GM18519 (cell line): ENCODE measurements at regions not wholly inside any gene's neighbourhood (a gene's known extent, or its start where the extent isn't known, plus 50 kb on each side); places are given as distances from the start of the nearest gene placed in this dataset.

Experiments
- ATAC-seq: cut with Tn5 transposase; IDR thresholded peaks from one replicate; pipeline ENCODE4 v1.9.1; 2021; ENCODE audit warnings: mild to moderate bottlenecking, moderate library complexity; ENCODE audit not compliant: unreplicated experiment, low FRiP score

DNA sequence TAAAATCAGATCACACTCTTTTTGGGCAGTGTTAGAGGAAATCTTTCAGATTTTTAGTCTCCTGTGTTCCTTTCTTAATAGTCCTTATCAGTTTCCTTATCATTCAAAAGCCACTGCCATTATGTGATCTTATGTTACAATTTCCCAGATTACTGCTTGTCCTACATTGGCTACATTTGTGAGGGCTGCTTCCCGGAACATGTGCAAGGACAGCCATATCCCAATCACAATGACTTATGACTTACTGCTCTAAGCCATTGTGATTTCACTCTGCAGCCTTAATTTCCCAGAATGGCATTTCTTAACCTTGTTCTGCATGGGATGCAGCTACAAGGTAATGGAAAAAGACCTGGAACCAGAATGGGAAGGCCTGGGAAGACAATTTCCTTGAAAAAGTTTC, 125.1 kb upstream of the PPP2R3A start:
- ATAC-seq: no peak

DNA sequence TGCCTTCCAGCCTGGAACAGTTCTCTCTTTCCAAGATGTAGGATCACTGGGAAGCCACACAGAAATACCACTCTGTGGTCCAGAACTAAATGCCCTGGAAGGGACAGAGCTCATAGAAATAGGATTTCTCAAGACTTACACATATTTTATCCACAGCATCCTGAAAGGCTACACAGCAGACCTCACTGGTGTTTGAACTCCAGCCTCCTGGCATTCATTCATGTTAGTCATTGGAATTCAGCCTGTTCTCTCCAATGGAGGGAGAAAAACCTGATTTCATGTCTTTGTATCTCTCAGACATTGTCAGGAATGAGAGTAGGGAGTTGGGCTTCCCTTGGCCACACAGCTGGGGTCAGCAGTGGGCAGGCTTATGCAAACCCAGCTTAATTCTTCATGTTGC, 121.1 kb upstream of the PPP2R3A start:
- ATAC-seq: no peak

DNA sequence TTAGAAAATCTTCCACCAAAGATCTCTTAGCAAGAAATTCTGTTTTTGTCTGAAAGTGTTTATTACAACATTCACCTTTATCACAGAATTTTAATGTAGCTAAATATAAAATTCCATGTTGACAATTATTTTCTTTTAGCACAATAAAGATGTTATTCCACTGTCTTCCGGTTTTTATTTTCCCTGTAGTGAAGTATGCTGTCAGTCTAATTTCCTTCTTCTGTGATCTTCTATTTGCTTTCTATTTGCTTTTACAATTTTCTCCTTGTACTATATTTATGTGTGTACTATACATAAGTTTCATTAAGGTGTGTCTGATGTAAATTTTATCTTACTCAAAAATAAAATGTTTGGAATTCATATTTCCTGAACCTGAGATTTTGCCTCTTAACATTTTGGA, 117.5 kb upstream of the PPP2R3A start:
- no peak for ATAC-seq

DNA sequence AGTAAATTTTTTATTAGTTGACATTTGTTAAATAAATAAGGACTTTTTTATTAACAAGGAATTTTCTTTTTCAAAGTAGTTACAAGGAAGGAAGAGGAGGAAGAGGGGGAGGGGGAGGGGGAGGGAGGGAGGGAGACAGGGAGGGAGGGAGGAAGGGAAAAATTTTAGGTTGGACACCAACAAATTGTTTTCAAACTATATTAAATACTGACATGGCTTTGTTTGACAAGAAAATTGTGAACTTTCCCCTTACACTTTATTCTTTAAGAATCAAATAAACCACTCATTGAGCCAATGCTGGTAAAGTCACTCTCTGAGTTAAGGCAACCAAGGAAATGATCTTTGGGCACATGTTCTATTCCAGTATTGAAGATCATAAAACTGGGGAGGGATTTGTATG, 115.7 kb upstream of the PPP2R3A start:
- no peak for ATAC-seq

DNA sequence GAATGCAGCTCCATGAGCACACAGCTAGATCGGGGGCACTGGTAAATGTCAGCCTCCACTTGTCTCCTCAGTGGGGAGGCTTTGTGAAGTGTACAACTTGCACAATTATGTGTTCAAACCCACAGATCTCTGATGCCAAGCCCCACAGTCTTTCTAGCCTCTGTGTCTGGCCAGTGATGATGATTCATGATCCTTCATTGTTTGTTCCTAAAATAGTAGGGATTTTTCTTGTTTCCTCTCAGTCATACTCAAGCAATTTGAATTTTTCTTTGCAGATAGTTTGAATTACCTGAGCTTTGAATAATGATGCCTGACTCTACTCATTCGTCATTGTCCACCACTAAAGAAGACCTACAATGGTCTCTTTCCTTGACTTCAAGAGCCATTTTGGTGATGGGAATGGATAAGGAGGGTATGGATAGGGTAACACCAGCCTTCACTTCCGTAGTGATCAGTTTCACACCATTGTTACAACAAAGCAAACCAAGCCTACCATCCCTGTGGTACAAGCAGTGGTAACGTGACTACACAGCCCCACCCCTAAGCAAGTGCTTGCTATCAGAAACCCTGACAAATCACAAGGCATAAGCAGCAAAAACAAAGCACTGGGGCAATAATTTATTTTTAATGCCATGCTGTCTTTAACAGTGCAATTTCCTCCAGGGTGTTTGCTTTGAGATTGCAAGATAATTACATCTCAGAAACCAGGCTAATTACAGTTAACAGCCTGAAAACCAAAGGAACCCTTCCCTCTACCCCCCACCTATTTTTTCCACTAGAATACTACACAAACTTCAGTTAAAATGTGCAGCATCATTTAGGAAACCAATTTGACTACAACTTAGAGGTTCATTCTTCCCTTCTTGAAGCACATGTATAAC, 114.1 kb upstream of the PPP2R3A start:
- ATAC-seq: no peak

DNA sequence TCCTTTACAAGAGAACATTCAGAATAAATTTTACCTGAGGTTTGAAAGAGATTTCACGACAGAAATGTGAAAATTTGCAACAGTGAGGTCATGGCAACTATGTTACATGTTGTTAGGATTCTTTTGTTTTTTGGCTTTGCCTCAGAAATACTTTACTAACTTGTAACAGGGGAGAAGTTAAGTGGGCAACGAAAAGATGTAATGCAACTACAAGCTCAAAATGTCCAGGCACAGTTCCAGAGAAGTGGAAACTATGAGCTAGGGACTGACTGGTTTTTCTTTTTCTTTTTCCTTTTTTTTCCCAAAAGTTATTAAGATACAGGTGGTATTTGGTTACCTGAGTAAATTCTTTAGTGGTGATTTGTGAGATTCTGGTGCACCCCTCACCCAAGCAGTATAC, 111.5 kb upstream of the PPP2R3A start:
- no peak for ATAC-seq

DNA sequence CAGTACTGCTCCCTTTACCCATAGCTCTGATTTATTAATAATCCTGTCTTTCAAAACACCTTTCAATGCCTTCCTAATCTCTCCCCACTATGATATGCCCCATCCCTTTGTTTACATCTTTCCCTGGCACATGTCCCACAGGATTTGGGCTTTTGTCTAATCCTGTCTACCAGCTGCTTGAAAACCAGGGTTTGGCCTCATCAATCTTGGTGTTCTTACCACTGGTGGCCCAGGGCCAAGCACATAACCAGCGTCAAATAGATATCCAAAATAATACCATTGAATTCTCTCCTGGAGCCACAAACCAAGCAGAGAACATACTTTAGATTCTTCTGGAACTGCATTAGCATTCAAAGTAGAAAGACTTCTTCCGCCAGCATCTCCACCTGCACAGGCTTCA, 104.8 kb upstream of the PPP2R3A start:
- ATAC-seq: no peak

DNA sequence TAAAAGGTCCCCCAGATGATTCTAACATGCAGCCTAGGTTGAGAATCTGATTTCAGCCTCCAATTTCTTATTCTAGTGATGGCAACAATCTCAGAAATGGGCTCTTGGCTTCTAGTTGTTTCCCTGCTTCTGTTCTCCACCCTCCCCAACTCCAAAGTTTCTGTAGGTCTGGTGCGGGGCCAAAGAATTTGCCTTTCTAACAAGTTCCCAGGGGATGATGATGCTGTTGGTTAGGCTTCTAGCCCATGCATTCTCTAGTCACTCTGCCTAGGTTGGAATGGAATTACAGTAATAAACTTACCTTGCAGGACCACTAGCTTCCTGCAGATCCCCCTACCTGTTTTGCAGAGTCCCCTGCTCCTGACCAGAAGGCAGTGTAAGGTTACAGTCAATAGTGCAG, 103.2 kb upstream of the PPP2R3A start:
- no peak for ATAC-seq

DNA sequence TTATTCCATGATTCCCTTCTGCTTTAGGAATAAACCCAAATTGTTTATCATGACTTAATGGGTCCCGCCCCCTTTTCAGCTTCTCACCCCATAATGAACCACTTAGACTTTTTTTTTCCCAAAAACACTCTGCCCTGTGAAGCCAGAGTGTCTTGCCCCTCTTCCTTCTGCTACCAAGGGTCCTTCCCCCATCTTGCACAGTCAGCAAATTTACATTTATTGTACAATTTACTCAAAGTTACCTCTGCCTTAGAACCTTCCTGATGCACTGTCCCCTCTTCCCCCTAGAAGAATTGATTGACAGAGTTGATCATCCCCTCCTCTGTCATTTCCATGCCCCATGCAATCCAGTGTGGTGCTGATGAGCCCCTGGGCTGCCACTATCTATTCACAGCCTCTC, 101.5 kb upstream of the PPP2R3A start:
- no peak for ATAC-seq

DNA sequence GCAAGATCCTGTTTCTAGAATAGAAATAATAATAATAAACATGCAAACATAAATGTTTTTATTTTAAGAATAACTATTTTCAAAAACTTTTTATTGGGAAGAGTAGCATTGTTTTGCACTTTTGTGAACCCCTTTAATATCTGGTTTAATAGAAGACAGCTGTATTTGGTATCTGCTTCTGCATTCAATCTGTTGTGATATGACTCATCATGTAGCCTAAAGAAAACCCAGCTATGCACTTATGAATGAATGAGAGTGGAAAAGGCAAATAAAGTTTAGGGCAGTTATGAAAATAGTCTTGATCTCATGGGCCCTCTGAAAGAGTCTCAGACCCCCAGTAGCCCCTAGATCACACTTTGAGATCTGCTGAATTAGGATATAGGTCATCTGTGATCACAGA, 100.4 kb upstream of the PPP2R3A start:
- ATAC-seq: no peak

DNA sequence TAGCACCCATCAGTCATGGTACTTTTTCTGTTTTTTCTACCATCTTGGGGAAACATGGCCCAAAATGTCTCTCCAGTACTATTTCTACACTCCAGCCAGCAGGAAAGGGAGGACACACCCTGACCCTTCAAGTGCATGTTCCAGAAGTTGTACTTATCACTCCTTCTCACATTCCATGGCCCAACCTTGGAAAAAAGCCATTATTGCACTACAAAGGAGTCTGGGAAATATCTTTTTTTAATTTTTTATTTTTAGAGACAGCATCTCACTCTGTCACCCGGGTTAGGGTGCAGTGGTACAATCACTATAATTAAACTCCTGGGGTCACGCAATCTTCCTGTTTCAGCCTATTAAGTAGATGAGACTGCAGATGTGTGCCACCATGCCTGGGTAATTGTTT, 100.0 kb upstream of the PPP2R3A start:
- ATAC-seq: no peak

DNA sequence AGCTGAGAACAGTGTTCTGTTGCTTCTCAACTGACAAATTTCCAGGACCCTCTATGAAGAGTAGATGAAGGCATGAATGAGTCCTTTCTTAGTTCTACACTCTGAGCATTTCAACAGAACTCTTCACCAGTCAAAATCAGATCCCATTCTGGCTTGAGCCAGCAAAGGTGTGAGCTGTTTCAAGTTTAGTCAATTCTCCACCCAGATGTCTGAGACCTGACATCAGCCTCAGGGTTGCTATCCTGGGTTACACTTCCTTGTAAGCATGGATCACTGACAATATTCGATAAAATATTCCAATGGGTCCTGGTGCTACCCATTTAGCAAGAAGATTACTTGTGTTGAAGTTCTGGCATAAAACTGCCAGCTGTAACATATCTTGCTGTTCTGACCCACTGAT, 97.6 kb upstream of the PPP2R3A start:
- no peak for ATAC-seq

DNA sequence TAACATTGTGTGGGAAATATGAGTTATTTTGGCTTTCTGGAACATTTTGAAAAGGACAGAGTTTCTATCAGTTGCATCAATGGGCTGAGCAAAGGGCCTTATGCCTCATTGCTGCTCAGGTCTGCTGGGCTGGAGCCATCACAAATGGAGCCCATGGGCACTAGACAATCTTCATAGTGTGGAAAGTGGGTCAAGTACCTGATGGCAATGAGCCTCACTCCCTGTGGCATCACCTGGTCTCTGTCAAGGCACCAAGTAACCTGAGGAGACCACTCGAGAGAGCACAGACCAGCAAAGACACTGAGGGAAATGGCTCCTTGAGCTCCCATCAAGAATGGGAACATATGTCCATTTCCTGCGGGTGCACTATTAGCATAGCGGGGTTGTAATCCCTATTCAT, 96.7 kb upstream of the PPP2R3A start:
- no peak for ATAC-seq

DNA sequence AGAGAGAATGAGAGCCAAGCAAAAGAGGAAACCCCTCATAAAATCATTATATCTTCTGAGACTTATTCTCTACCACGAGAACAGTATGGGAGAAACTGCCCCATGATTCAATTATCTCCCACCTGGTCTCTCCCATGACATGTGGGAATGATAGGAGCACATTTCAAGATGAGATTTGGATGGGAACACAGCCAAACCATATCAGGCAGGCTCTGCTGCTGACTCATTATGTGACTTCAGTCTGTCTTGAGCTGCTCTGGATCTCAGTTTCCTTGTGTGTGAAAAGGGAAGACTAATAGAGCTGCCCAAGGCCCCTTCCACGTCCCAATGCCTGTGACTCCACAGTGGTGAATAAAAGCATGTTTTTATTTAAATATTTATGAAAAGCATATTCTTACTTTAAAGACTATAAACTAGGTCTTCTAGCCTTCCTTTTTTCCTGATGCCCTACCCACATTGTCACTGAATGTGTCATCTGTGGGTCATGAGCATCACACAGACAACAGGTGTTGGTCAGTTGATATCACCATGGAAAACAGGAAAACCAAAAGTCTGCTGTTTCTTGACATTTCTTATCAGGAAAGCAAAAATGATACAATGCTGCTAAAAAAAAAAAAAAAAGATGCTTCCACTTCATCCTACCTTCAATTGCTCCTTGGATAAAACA, 96.0 kb upstream of the PPP2R3A start:
- no peak for ATAC-seq

DNA sequence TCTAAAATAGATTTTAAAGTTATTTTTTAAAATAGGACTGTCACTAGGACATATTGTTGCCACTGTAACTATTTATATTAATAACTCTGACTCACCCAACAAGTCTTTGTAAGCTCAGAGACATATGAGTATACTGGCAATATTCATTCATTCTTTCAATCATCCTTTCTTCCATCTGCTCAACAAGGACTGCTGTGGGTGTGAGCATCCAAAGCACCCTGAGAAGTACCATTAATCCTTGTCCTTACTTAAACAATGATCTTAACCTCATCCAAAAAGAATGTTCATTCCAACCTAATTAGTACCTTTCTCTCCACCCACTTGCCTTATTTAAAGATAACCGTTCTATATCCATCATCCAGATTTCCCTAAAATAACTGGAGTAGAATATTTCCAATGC, 94.2 kb upstream of the PPP2R3A start:
- ATAC-seq: no peak

DNA sequence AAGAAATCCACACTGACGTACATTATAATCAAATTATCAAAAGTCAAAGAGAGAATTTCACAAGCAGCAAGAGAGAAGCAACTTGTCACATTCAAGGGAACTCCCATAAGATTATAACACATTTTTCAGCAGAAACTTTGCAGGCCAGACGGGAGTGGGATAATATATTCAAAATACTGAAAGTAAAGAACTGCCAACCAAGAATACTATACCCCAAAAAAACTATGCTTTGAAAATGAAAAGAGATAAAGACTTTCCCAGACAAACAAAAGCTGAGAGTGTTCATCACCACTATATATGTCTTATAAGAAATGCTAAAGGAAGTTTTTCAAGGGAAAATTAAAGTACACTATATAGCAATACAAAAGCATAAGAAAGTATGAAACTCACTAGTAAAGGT, 91.5 kb upstream of the PPP2R3A start:
- no peak for ATAC-seq

DNA sequence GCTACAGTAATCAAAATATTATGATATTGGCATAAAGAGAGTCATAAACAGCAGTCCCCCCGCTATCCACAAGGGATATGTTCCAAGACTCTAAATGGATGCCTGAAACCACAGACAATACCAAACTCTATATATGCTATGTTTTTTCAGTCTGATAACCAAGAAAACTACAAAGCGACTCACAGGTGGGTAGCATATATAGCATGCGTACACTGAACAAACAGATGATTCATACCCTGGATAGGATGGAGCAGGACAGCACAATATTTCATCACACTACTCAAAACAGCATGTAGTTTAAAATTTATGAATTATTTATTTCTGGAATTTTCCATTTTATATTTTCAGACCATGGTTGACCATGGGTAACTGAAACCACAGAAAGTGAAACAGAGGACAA, 87.0 kb upstream of the PPP2R3A start:
- no peak for ATAC-seq

DNA sequence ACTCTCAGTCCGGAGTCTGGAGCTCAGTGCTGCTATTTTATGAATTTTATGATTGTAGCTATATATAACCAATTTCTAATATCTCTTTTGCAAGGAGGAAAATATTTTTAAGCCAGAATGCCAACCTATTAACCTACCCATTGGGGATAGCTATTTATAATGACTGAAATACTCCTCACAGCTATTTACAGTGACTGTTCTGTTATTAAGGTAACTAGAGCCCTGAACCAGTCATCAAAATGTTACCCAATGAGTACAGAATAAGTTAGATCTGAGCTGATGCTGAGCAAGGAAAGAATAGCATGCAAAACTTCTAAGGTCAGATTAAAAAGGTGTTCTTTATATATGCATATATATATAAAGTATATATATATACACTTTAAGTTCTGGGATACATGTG, 79.6 kb upstream of the PPP2R3A start:
- no peak for ATAC-seq

DNA sequence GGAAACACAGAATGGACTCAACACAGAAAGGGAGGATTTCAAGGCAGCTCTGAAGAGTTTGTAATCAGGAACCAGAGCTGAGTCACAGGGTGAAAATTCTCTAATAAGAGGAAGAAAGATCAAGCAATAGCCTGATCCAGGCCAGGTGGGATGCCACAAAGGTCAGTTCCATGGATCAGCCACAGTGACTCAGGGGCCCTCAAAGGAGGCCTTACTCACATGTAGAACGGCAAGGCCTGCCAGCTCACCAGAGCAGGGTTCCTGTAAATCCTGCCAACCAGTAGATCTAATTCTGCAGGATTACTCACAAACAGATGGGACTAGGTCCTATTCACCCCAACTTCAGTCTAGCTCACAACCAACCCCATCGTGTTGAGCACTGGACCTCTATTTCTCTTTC, 78.3 kb upstream of the PPP2R3A start:
- no peak for ATAC-seq

DNA sequence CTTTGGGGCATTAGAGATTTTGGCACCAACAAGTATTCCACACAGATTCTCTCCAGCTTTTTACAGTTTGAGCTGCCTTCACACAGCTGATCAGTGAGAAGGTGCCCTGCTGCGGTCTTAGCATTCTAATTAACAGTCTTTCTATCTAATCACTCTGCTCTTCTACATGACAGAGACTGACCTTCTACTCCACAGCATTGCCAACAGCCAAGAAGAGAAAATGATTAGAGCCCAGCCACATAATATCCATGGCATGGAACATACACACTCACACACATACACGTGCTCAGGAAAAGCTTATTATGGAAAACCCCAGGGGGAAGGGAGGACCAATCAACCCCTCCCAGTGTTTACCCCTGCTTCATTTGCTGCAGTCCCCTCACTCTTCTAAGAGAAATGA, 76.1 kb upstream of the PPP2R3A start:
- ATAC-seq: no peak

DNA sequence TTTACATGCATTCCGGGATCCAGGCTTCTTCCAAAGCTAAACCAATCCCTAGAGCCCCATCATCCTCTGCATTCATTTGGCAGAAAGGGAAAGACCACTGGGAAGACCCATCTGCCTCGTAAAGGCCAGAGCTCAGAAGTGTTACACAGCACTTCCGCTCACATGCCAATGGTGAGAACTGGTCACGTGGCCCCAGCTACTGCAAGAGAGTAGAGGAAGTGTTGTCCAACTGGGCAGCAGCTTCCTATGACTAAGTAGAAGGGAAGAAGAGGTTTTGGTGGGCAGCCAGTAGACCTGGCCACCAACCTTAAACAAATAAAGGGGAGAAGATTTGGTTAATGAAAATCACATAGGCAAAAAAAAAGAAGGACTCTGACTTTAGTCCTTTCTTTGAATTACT, 74.4 kb upstream of the PPP2R3A start:
- ATAC-seq: no peak

DNA sequence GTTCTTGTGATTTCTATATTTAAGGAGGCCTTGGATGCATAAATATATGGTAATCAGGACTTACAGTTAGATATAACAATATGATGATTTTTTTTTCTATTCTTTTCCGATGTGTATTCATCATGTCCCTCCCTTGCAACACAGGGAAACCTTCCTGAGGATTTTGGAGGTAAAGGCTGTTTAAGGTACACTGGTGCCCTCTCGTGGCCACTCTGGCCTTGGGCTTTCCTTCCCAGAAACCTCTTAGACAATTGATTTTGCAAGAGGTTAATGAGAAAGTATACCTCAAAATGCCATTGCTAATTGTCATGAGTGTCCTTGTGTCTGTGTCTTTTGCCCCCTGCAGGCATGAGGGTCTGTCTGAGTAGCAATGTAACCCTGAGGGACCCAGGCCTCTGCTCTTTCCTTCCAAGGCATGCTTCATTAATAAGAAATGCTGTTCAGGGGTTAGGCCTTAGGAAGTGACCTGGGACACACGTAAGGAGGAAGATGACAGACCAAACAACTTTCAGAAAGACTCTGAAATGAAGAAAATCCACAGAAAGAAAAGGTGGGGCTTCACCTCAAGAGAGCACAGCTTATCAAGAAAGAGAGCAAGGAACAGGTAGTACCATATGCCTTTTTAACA, 70.3 kb upstream of the PPP2R3A start:
- ATAC-seq: no peak
